OCI-LY7 (cell line): ENCODE measurements at regions not wholly inside any gene's neighbourhood (a gene's known extent, or its start where the extent isn't known, plus 50 kb on each side); places are given as distances from the start of the nearest gene placed in this dataset.

Experiments used
- CTCF ChIP-seq: fragments of 200-600 bp; sonication (generic); conservative IDR thresholded peaks from 2 replicates; pipeline ENCODE4 v1.5.1; 2014; ENCODE audit warnings: mild to moderate bottlenecking, antibody characterized with exemption, low read length, moderate library complexity, mixed read lengths
- EZH2phosphoT487 ChIP-seq: fragments of 200-600 bp; sonication (generic); IDR thresholded peaks from 2 replicates; pipeline ENCODE4 v1.6.1; 2018; ENCODE audit warnings: low read depth, borderline replicate concordance, mild to moderate bottlenecking, mixed run types, antibody characterized with exemption, low read length, moderate library complexity, mixed read lengths

- TF ChIP-seq CTCF = no peak
- TF ChIP-seq EZH2phosphoT487 = no peak
Observed at GRCh38 chr12:74031045-74031444, 506.6 kb upstream of the ATXN7L3B start.
